ENCODE measurements at regions not wholly inside any gene's neighbourhood (a gene's known extent, or its start where the extent isn't known, plus 50 kb on each side); places are given as distances from the start of the nearest gene placed in this dataset.
"Not testable (repeated sequence)": the region's sequence is repeated elsewhere in the genome, so short reads cannot be mapped to it uniquely, and the experiment has no call there.

GRCh38 chr16:15206439-15206838 is 112.4 kb upstream of the RRN3 start:
- not testable (repeated sequence) for H3K27ac ChIP-seq; DNase-seq (ENCODE audit: low read depth, low spot score)

DNA sequence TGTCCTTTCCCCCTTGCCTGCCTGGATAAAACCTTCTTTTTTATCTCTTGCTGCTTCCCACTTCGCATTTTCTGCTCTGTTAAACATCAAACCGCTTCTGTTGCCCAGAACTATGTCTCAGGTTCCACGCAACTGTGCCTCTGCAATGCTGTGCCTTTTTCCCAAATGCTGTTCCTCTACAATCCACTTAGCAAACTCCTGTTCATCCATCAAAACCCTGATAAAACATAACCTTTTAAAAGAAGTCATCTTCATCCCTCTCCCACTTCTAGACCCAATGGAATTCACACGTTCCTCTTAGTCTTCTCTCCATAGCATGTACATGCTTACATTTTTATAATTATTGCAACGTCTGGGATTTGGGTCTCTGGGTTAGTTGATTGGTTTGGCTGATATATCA is 111.9 kb upstream of the RRN3 start:
- not testable (repeated sequence) for DNase-seq (ENCODE audit: low read depth, low spot score); H3K27ac ChIP-seq

DNA sequence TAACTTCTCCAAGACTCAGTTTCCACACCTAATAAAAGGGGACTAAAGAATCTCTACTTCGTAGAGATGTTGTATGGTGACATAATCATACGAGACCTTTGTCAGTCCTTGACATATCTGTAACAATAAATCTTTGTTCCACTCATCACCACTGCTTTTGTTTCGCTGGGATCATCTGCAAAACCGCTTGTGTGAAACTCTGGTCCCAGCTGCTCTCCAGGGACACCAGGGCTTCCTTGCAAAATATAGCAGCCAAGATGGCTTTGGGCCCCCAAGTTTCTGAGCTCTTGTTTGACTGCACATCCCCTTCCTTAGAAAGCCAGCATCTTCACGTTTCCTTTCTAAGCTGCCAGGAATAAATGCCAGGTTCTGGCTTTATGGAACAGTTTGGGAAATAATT is 110.5 kb upstream of the RRN3 start:
- H3K27ac ChIP-seq; DNase-seq (ENCODE audit: low read depth, low spot score): not testable (repeated sequence)

- H3K27ac ChIP-seq, result not testable (repeated sequence)
- DNase-seq (ENCODE audit: low read depth, low spot score), result peak; percentile 45
Measured at GRCh38 chr16:15192813-15193212, 98.7 kb upstream of the RRN3 start.

DNA sequence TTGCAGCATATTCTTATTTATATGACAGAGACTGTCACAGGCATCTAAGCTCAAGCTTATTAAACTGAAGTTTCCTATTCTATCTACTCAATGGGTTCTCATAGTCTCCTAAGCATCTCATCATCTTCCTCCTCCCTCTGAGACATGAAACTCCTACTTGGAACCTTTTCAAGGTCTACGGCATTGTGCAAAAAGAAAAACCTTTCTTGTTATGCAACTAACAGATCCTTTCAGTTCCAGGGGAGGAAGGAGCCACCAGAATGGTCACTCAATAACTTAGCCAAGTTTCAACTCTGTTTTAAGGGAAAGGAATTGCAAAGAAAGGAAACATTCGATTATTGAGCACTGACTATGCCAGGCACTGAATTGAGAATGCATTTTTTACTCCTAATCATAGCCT is 98.1 kb upstream of the RRN3 start:
- DNase-seq (ENCODE audit: low read depth, low spot score); H3K27ac ChIP-seq: not testable (repeated sequence)

- not testable (repeated sequence) for H3K27ac ChIP-seq; DNase-seq (ENCODE audit: low read depth, low spot score)
Measured at GRCh38 chr16:15189478-15189877, 95.4 kb upstream of the RRN3 start.
